ENCODE measurements at regions not wholly inside any gene's neighbourhood (a gene's known extent, or its start where the extent isn't known, plus 50 kb on each side); places are given as distances from the start of the nearest gene placed in this dataset.

GRCh38 chr3:86244905-86245304, 746.0 kb downstream of the VGLL3 start:
- TF ChIP-seq POLR2A (IDR thresholded peaks at IDR 0.05), result no peak
- TF ChIP-seq CTCF (IDR thresholded peaks at IDR 0.05), result no peak

Measured in Peyer's patch (tissue), 4 donors.